ENCODE measurements at regions not wholly inside any gene's neighbourhood (a gene's known extent, or its start where the extent isn't known, plus 50 kb on each side); places are given as distances from the start of the nearest gene placed in this dataset.
"Not testable (repeated sequence)": the region's sequence is repeated elsewhere in the genome, so short reads cannot be mapped to it uniquely, and the experiment has no call there.

DNA sequence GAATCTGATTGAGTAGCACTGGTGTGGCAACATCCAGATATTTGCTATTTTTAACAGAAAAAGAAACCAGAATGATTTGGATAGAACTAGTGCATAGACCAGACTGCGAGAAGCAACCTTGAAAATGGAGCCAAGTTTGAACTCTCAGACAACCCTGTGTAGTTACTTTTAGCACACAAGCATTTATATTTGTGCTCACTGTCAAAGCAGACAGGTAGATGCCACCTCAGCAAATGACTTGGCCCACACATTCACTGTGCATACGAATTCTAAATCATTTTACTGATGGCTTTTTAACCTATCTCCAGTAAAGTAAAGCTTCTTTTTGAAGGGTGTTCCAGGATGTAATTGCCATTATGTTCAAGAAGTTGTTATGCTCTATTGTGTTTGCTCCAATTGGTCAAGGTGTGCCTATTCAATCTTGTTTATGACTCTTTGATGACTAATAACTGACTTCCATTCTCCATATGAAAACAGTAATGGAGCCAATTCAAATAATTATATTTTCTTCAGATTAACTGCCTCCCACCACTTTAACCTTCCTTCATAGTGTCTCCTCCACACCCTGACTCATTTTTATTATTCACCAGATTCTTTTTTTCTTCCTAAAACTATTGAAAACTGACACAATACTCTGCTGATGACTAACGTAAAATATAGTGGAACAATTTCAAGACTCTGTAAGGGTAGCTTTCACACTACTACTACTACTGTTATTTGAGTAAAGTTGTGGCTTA lies 138.5 kb downstream of the CCER1 start:
- no peaks in the 10 kb centered on the region for H3K36me3 ChIP-seq
- TF ChIP-seq CTCF (IDR thresholded peaks at IDR 0.05) (no peak), POLR2A (IDR thresholded peaks at IDR 0.05) (no peak)
- no peak overlapping the region for H3K4me3 ChIP-seq
- H3K9me3 ChIP-seq: no peaks in the 10 kb centered on the region
- H3K27ac ChIP-seq: no peak overlapping the region
- H3K27me3 ChIP-seq: no peaks in the 10 kb centered on the region
- no peak for DNase-seq
- H3K4me1 ChIP-seq: no peaks in the 10 kb centered on the region

GRCh38 chr12:90809940-90810339 lies 145.0 kb downstream of the CCER1 start:
- H3K27me3 ChIP-seq: no peaks in the 10 kb centered on the region
- H3K36me3 ChIP-seq: no peaks in the 10 kb centered on the region
- no peak for TF ChIP-seq CTCF (IDR thresholded peaks at IDR 0.05)
- no peak for TF ChIP-seq POLR2A (IDR thresholded peaks at IDR 0.05)
- H3K4me3 ChIP-seq: no peak overlapping the region
- DNase-seq: no peak
- H3K27ac ChIP-seq: no peak overlapping the region
- H3K9me3 ChIP-seq: no peaks in the 10 kb centered on the region
- H3K4me1 ChIP-seq: no peaks in the 10 kb centered on the region

GRCh38 chr12:90808568-90808967 lies 146.4 kb downstream of the CCER1 start:
- Histone ChIP-seq H3K27ac (no peak overlapping the region), H3K4me1 (no peaks in the 10 kb centered on the region), H3K4me3 (no peak overlapping the region), H3K9me3 (no peaks in the 10 kb centered on the region), H3K27me3 (no peaks in the 10 kb centered on the region), H3K36me3 (no peaks in the 10 kb centered on the region)
- DNase-seq: no peak
- TF ChIP-seq POLR2A (IDR thresholded peaks at IDR 0.05) (no peak), CTCF (IDR thresholded peaks at IDR 0.05) (no peak)

- no peak for TF ChIP-seq POLR2A (IDR thresholded peaks at IDR 0.05)
- no peak for TF ChIP-seq CTCF (IDR thresholded peaks at IDR 0.05)
- no peak for DNase-seq
- Histone ChIP-seq H3K36me3 (no peaks in the 10 kb centered on the region), H3K27ac (no peak overlapping the region), H3K27me3 (no peaks in the 10 kb centered on the region), H3K9me3 (no peaks in the 10 kb centered on the region), H3K4me1 (no peaks in the 10 kb centered on the region), H3K4me3 (no peak overlapping the region)
Measured at GRCh38 chr12:90802727-90803126, 152.2 kb downstream of the CCER1 start.

- no peak overlapping the region for H3K4me3 ChIP-seq
- H3K36me3 ChIP-seq: no peaks in the 10 kb centered on the region
- no peak for DNase-seq
- H3K27ac ChIP-seq: no peak overlapping the region
- TF ChIP-seq CTCF (IDR thresholded peaks at IDR 0.05) (no peak), POLR2A (IDR thresholded peaks at IDR 0.05) (no peak)
- no peaks in the 10 kb centered on the region for H3K27me3 ChIP-seq
- no peaks in the 10 kb centered on the region for H3K4me1 ChIP-seq
- no peaks in the 10 kb centered on the region for H3K9me3 ChIP-seq
Measured at GRCh38 chr12:90801776-90802175, 153.2 kb downstream of the CCER1 start.

- TF ChIP-seq POLR2A (IDR thresholded peaks at IDR 0.05): no peak
- TF ChIP-seq CTCF (IDR thresholded peaks at IDR 0.05): no peak
- H3K36me3 ChIP-seq: no peaks in the 10 kb centered on the region
- DNase-seq: no peak
Measured at GRCh38 chr12:90794212-90794611, 160.8 kb downstream of the CCER1 start.

GRCh38 chr12:90792718-90793117 lies 162.3 kb downstream of the CCER1 start:
- H3K27ac ChIP-seq, H3K27me3 ChIP-seq, H3K4me3 ChIP-seq, H3K9me3 ChIP-seq, H3K4me1 ChIP-seq, DNase-seq, H3K36me3 ChIP-seq: not testable (repeated sequence)

More at GRCh38 chr12:90794212-90794611, 160.8 kb downstream of the CCER1 start:
- Histone ChIP-seq H3K27me3 (no peaks in the 10 kb centered on the region), H3K9me3 (no peaks in the 10 kb centered on the region), H3K27ac (no peak overlapping the region), H3K4me1 (no peaks in the 10 kb centered on the region), H3K4me3 (no peak overlapping the region)
